Lower lobe of right lung (tissue), 2 donors: ENCODE measurements at regions not wholly inside any gene's neighbourhood (a gene's known extent, or its start where the extent isn't known, plus 50 kb on each side); places are given as distances from the start of the nearest gene placed in this dataset.

Experiments used
- ATAC-seq, 2 donors: fragments of 200-7000 bp; cut with Tn5 transposase; one replicate each; pipeline ENCODE4 v1.9.1; 2020 to 2022; ENCODE audit warnings: mild to moderate bottlenecking in 2 of 2, moderate library complexity in 2 of 2
- DNase-seq: peaks from one replicate; pipeline ENCODE4 v3.0.0-alpha.2; 2020
- H3K27ac ChIP-seq: fragments of 200-600 bp; one replicate; pipeline ENCODE4 v1.8.0; 2022
- H3K27me3 ChIP-seq: fragments of 200-600 bp; one replicate; pipeline ENCODE4 v1.8.0; 2022; ENCODE audit warnings: low read depth
- H3K36me3 ChIP-seq: fragments of 200-600 bp; one replicate; pipeline ENCODE4 v1.8.0; 2022; ENCODE audit warnings: mild to moderate bottlenecking
- H3K4me1 ChIP-seq: fragments of 200-600 bp; one replicate; pipeline ENCODE4 v1.8.0; 2022
- H3K4me3 ChIP-seq: fragments of 200-600 bp; one replicate; pipeline ENCODE4 v1.8.0; 2022; ENCODE audit warnings: mild to moderate bottlenecking
- H3K9me3 ChIP-seq: fragments of 200-600 bp; one replicate; pipeline ENCODE4 v1.8.0; 2022
- intact Hi-C: fragments of 100-400 bp; cut with DNase I; formaldehyde crosslinking; loops from one replicate; pipeline ENCODE4 v1.11.0; 2022
- TF ChIP-seq, protein P1 (sequence below): fragments of 200-600 bp; IDR thresholded peaks from one replicate; pipeline ENCODE4 v1.8.0; 2022; ENCODE audit warnings: antibody characterized with exemption, mild to moderate bottlenecking
- donor health status: DM: no; HTN: yes; CAD: no; lungs with severe emphysema.

DNA sequence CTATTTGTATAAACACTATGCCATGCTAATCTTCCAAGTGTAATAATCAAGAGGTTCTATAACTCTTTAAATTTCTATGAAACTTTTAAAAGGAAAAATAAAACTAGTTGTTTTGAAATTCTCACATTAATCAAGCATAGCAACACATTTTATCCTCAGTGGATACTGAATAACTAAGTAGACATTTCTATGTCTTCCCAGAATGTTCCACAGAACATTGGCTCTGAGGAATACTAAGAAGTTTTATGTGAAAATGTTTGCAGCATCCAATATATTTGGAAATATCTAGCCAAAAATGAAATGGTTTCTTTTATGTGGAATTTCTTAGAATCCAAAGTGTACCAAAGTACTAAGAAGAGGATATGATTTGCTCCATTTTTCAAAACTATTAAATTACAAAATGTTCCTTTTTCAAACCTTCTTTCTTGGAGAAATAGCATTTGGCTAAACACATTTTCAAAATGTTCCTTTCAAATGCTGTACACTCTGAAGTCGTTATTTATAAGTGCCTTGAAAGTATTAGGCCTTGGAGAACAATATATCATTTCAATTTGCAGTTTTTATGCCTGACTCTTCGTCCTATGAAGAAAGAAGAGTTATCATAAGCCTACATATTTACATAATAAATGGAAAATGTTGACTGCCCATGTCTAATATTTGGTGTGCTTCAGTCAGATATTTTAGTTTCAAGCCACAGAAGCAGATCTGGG lies 175.6 kb upstream of the COX7C start:
- Histone ChIP-seq H3K9me3 (no peaks in the 10 kb centered on the region), H3K36me3 (no peaks in the 10 kb centered on the region), H3K4me1 (no peaks in the 10 kb centered on the region), H3K27ac (no peak overlapping the region), H3K27me3 (no peaks in the 10 kb centered on the region), H3K4me3 (no peak overlapping the region)
- DNase-seq, result no peak
- TF ChIP-seq, protein P1, sequence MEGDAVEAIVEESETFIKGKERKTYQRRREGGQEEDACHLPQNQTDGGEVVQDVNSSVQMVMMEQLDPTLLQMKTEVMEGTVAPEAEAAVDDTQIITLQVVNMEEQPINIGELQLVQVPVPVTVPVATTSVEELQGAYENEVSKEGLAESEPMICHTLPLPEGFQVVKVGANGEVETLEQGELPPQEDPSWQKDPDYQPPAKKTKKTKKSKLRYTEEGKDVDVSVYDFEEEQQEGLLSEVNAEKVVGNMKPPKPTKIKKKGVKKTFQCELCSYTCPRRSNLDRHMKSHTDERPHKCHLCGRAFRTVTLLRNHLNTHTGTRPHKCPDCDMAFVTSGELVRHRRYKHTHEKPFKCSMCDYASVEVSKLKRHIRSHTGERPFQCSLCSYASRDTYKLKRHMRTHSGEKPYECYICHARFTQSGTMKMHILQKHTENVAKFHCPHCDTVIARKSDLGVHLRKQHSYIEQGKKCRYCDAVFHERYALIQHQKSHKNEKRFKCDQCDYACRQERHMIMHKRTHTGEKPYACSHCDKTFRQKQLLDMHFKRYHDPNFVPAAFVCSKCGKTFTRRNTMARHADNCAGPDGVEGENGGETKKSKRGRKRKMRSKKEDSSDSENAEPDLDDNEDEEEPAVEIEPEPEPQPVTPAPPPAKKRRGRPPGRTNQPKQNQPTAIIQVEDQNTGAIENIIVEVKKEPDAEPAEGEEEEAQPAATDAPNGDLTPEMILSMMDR, result no peak
- intact Hi-C loops, result no loop called here
- no peak for ATAC-seq

DNA sequence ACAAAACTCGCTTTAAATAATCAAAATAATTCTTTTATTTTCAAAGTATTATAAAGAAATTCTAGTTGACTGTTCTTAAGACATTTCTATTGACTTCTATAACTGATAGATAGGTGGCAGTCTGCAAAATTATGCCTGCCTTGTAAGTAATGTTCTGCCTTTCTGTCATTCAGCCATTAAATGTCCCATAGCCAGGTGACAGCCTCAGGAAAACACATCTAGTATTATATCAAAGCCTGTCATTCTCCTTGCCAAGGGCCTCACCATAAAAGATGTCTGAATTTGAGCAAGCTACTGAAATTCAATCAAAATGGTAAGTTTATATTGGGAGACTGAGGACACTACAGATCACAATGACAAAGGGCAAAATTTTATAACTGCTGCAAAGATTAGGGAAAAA lies 170.4 kb upstream of the COX7C start:
- Histone ChIP-seq H3K27ac (no peak overlapping the region), H3K9me3 (no peaks in the 10 kb centered on the region), H3K27me3 (no peaks in the 10 kb centered on the region), H3K4me3 (no peak overlapping the region), H3K36me3 (no peaks in the 10 kb centered on the region), H3K4me1 (no peaks in the 10 kb centered on the region)
- intact Hi-C loops, result no loop called here
- DNase-seq, result no peak
- TF ChIP-seq, protein P1, result no peak
- ATAC-seq, result no peak

DNA sequence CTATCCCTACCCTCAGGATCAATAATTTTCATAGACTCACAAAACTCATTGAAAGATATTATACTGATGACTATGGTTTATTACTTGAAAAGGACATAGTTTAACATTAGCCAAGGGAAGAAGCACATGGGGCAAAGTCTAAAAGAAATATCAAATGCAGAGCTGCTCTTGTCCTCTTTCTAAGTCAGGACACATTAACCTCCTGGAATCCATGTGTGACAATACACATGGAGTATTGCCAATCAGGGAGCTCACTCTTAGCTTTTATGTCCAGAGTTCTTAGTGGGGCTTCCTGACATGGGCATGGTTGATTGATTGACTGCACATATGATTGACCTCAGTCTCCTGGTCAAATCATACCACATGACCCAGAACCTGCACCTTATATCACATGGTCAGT lies 165.5 kb upstream of the COX7C start:
- no peak for ATAC-seq
- intact Hi-C loops, result no loop called here

GRCh38 chr5:86460519-86460918 lies 157.2 kb upstream of the COX7C start:
- no peaks in the 10 kb centered on the region for H3K4me1 ChIP-seq
- no peaks in the 10 kb centered on the region for H3K36me3 ChIP-seq
- H3K9me3 ChIP-seq, result peaks cover 18% of the 10 kb centered on the region
- ATAC-seq (no peak), DNase-seq (no peak)
- TF ChIP-seq, protein P1, result no peak
- H3K27me3 ChIP-seq, result no peaks in the 10 kb centered on the region
- no peak overlapping the region for H3K4me3 ChIP-seq
- no peak overlapping the region for H3K27ac ChIP-seq
- intact Hi-C loops, result no loop called here

More for the DNA sequence above, 165.5 kb upstream of the COX7C start:
- TF ChIP-seq, protein P1, result no peak
- no peaks in the 10 kb centered on the region for H3K9me3 ChIP-seq
- H3K27ac ChIP-seq, result no peak overlapping the region
- no peak for DNase-seq
- no peaks in the 10 kb centered on the region for H3K4me1 ChIP-seq
- no peak overlapping the region for H3K4me3 ChIP-seq
- no peaks in the 10 kb centered on the region for H3K36me3 ChIP-seq
- H3K27me3 ChIP-seq, result no peaks in the 10 kb centered on the region

GRCh38 chr5:86461169-86461956 lies 156.4 kb upstream of the COX7C start:
- ATAC-seq (no peak), DNase-seq (no peak)
- Histone ChIP-seq H3K9me3 (peaks cover 22% of the 10 kb centered on the region), H3K27me3 (no peaks in the 10 kb centered on the region), H3K36me3 (no peaks in the 10 kb centered on the region), H3K4me1 (no peaks in the 10 kb centered on the region), H3K27ac (no peak overlapping the region), H3K4me3 (no peak overlapping the region)
- TF ChIP-seq, protein P1, result no peak
- intact Hi-C loops, result no loop called here
